ENCODE measurements at regions not wholly inside any gene's neighbourhood (a gene's known extent, or its start where the extent isn't known, plus 50 kb on each side); places are given as distances from the start of the nearest gene placed in this dataset.

DNA sequence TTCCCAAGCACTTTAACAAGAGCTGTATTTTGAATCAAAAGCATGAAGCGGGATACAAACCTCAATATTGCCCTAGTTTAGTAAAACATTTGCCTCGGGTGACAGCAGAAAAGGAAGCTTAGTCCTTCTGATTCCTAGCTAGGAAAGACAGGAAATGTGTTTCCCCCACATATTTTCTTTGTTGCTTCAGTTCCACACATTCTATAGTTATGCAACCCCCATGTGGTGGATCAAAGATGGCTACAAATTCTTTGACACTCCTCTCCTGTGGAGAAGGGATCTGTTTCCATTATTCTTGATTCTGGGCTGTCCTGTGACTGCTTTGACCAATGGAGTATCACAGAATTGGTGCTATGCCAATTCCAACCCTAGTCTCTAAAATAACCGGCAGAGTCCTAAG, 89.1 kb upstream of the SLC30A5 start:
- Histone ChIP-seq H3K27me3 (ENCODE audit: control insufficient read depth, insufficient read depth, low read length, poor library complexity, severe bottlenecking) (no peaks in the 10 kb centered on the region), H3K4me3 (ENCODE audit: low read length) (no peak overlapping the region), H3K27ac (ENCODE audit: low read depth, low read length) (no peak overlapping the region), H3K36me3 (ENCODE audit: control insufficient read depth, insufficient read depth, low read length) (no peaks in the 10 kb centered on the region), H3K9ac (ENCODE audit: extremely low read depth, low read length, poor library complexity, severe bottlenecking) (no peak overlapping the region), H3K9me3 (ENCODE audit: control insufficient read depth, low read length) (no peaks in the 10 kb centered on the region), H3K4me1 (ENCODE audit: control insufficient read depth, insufficient read depth, low read length) (no peaks in the 10 kb centered on the region)
- no peak overlapping the region for H3K4me3 Mint-ChIP-seq
- TF ChIP-seq, protein P1, sequence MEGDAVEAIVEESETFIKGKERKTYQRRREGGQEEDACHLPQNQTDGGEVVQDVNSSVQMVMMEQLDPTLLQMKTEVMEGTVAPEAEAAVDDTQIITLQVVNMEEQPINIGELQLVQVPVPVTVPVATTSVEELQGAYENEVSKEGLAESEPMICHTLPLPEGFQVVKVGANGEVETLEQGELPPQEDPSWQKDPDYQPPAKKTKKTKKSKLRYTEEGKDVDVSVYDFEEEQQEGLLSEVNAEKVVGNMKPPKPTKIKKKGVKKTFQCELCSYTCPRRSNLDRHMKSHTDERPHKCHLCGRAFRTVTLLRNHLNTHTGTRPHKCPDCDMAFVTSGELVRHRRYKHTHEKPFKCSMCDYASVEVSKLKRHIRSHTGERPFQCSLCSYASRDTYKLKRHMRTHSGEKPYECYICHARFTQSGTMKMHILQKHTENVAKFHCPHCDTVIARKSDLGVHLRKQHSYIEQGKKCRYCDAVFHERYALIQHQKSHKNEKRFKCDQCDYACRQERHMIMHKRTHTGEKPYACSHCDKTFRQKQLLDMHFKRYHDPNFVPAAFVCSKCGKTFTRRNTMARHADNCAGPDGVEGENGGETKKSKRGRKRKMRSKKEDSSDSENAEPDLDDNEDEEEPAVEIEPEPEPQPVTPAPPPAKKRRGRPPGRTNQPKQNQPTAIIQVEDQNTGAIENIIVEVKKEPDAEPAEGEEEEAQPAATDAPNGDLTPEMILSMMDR (conservative IDR thresholded peaks at IDR 0.05) = no peak
- DNase-seq = no peak
- H3K9me3 Mint-ChIP-seq = no peaks in the 10 kb centered on the region
- no peaks in the 10 kb centered on the region for H3K4me1 Mint-ChIP-seq
- no peak overlapping the region for H3K27ac Mint-ChIP-seq
- no peaks in the 10 kb centered on the region for H3K36me3 Mint-ChIP-seq (ENCODE audit: low read depth)
- H3K27me3 Mint-ChIP-seq (ENCODE audit: insufficient read depth) = no peaks in the 10 kb centered on the region
- 88% methylated on average over 3 of the region's 3 CpGs; no CpG with 5 or more reads in 1 of the 2 experiments for WGBS, 2 experiments (ENCODE audit: insufficient coverage in 1 of 2, insufficient read length in 1 of 2)

DNA sequence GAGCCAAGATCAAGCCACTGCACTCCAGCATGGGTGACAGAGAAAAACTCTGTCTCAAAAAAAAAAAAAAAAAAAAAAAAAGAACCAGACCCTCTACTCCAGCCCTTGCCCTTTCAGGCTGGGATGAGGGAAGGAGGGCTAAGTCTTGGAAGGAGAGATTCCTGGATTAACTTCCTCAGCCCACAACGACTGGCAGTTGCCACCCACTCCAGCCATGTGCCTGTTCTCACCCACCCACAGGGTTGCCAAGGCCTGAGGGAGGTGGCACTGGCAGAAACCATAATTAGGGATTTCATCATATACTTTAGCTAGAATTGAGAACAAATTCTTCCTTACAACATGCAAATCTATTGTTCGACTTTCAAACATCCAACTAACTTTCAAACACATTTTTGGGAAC, 87.8 kb upstream of the SLC30A5 start:
- Mint-ChIP-seq H3K27me3 (ENCODE audit: insufficient read depth) (no peaks in the 10 kb centered on the region), H3K4me1 (no peaks in the 10 kb centered on the region), H3K9me3 (no peaks in the 10 kb centered on the region), H3K36me3 (ENCODE audit: low read depth) (no peaks in the 10 kb centered on the region), H3K27ac (no peak overlapping the region), H3K4me3 (no peak overlapping the region)
- no peak overlapping the region for H3K9ac ChIP-seq (ENCODE audit: extremely low read depth, low read length, poor library complexity, severe bottlenecking)
- no peak overlapping the region for H3K4me3 ChIP-seq (ENCODE audit: low read length)
- no peaks in the 10 kb centered on the region for H3K27me3 ChIP-seq (ENCODE audit: control insufficient read depth, insufficient read depth, low read length, poor library complexity, severe bottlenecking)
- no peak overlapping the region for H3K27ac ChIP-seq (ENCODE audit: low read depth, low read length)
- no peaks in the 10 kb centered on the region for H3K9me3 ChIP-seq (ENCODE audit: control insufficient read depth, low read length)
- no peak for DNase-seq
- WGBS, 2 experiments (ENCODE audit: insufficient coverage in 1 of 2, insufficient read length in 1 of 2) = 90 to 100% methylated on average over 1 to 2 of the region's 2 CpGs
- TF ChIP-seq, protein P1 (conservative IDR thresholded peaks at IDR 0.05) = no peak
- H3K36me3 ChIP-seq (ENCODE audit: control insufficient read depth, insufficient read depth, low read length) = no peaks in the 10 kb centered on the region
- H3K4me1 ChIP-seq (ENCODE audit: control insufficient read depth, insufficient read depth, low read length) = no peaks in the 10 kb centered on the region

DNA sequence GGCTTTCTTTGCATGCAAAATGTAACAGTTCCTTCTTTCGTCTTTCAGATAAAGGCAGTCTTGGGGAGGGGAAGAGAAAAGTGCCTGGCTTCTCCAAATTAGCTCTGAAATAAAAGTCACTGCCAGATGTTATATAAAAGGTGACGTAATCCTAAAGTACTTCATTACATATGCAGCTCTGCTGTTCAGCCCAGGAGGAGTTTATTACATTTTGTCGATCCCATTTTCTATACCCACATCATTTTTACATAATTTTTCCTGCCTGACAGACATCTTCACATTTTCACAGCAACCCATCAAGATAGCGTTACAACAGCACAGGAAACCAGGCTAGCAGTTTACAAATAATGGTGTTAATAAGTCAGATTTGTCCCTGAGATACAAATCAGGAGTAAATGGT, 86.7 kb upstream of the SLC30A5 start:
- Mint-ChIP-seq H3K36me3 (ENCODE audit: low read depth) (no peaks in the 10 kb centered on the region), H3K27me3 (ENCODE audit: insufficient read depth) (no peaks in the 10 kb centered on the region), H3K27ac (no peak overlapping the region), H3K9me3 (no peaks in the 10 kb centered on the region), H3K4me1 (no peaks in the 10 kb centered on the region), H3K4me3 (no peak overlapping the region)
- Histone ChIP-seq H3K27me3 (ENCODE audit: control insufficient read depth, insufficient read depth, low read length, poor library complexity, severe bottlenecking) (no peaks in the 10 kb centered on the region), H3K9me3 (ENCODE audit: control insufficient read depth, low read length) (no peaks in the 10 kb centered on the region), H3K9ac (ENCODE audit: extremely low read depth, low read length, poor library complexity, severe bottlenecking) (no peak overlapping the region), H3K4me3 (ENCODE audit: low read length) (no peak overlapping the region), H3K27ac (ENCODE audit: low read depth, low read length) (no peak overlapping the region), H3K4me1 (ENCODE audit: control insufficient read depth, insufficient read depth, low read length) (no peaks in the 10 kb centered on the region), H3K36me3 (ENCODE audit: control insufficient read depth, insufficient read depth, low read length) (no peaks in the 10 kb centered on the region)
- 89 to 90% methylated on average over 3 to 4 of the region's 4 CpGs for WGBS, 2 experiments (ENCODE audit: insufficient coverage in 1 of 2, insufficient read length in 1 of 2)
- DNase-seq = no peak
- TF ChIP-seq, protein P1 (conservative IDR thresholded peaks at IDR 0.05) = no peak
